OCI-LY3 (cell line): ENCODE measurements at regions not wholly inside any gene's neighbourhood (a gene's known extent, or its start where the extent isn't known, plus 50 kb on each side); places are given as distances from the start of the nearest gene placed in this dataset.

ENCODE experiments used
- H2AFZ ChIP-seq: fragments of 200-600, 300-600 bp; shearing (Covaris generic); 2 replicates; pipeline ENCODE4 v1.6.0; 2014; ENCODE audit warnings: antibody characterized with exemption, low read depth, low read length
- H3K27ac ChIP-seq: fragments of 200-600, 300-600 bp; sonication (generic); 2 replicates; pipeline ENCODE4 v1.5.1; 2014; ENCODE audit warnings: mild to moderate bottlenecking, low read length, moderate library complexity, mixed read lengths
- H3K27me3 ChIP-seq: fragments of 200-600, 300-600 bp; sonication (generic); 2 replicates; pipeline ENCODE4 v1.6.1; 2014; ENCODE audit warnings: low read depth, low read length, mixed read lengths
- H3K36me3 ChIP-seq: fragments of 200-600, 300-600 bp; sonication (generic); replicated peaks from 2 replicates; pipeline ENCODE3; 2014; ENCODE audit warnings: low read depth, low read length, mixed read lengths
- H3K4me1 ChIP-seq: fragments of 300-600, 200-600 bp; sonication (generic); 2 replicates; pipeline ENCODE4 v1.6.1; 2014; ENCODE audit warnings: low read length, mixed read lengths
- H3K4me2 ChIP-seq: fragments of 200-600, 300-600 bp; sonication (generic); 2 replicates; pipeline ENCODE4 v1.6.1; 2014; ENCODE audit warnings: low read length, mixed read lengths
- H3K4me3 ChIP-seq: fragments of 300-600, 200-600 bp; sonication (generic); 2 replicates; pipeline ENCODE4 v1.5.1; 2014; ENCODE audit warnings: antibody characterized with exemption, mild to moderate bottlenecking, low read length, moderate library complexity
- H3K79me2 ChIP-seq: fragments of 300-600, 200-600 bp; shearing (Covaris generic); 2 replicates; pipeline ENCODE4 v1.6.1; 2014; ENCODE audit warnings: mild to moderate bottlenecking, low read length, mixed read lengths
- H3K9ac ChIP-seq: fragments of 300-600, 200-600 bp; shearing (Covaris generic); 2 replicates; pipeline ENCODE4 v1.6.0; 2014; ENCODE audit warnings: mild to moderate bottlenecking, low read length, moderate library complexity
- H3K9me3 ChIP-seq: fragments of 200-600, 300-600 bp; shearing (Covaris generic); 2 replicates; pipeline ENCODE4 v1.6.1; 2014; ENCODE audit warnings: low read length, mixed read lengths; ENCODE audit not compliant: insufficient read depth
- H4K20me1 ChIP-seq: fragments of 200-600, 300-600 bp; sonication (generic); 2 replicates; pipeline ENCODE4 v1.6.1; 2016; ENCODE audit warnings: low read length, mixed read lengths; ENCODE audit not compliant: insufficient read depth
- EZH2phosphoT487 ChIP-seq: fragments of 200-600 bp; shearing (Covaris generic); IDR thresholded peaks from 2 replicates; pipeline ENCODE4 v1.6.1; 2018; ENCODE audit warnings: antibody characterized with exemption, mixed run types, low read depth
- TF ChIP-seq, protein P1 (sequence below): fragments of 200-600, 300-600 bp; sonication (generic); IDR thresholded peaks from 2 replicates; pipeline ENCODE4 v1.5.1; 2014; ENCODE audit warnings: antibody characterized with exemption, low read length, low read depth

- Histone ChIP-seq H3K27ac (no peak overlapping the region), H3K36me3 (no peaks in the 10 kb centered on the region), H4K20me1 (no peaks in the 10 kb centered on the region), H2AFZ (no peak overlapping the region), H3K4me1 (peaks cover 25% of the 10 kb centered on the region), H3K9ac (no peak overlapping the region), H3K79me2 (no peaks in the 10 kb centered on the region), H3K27me3 (no peaks in the 10 kb centered on the region), H3K4me2 (no peak overlapping the region), H3K4me3 (no peak overlapping the region), H3K9me3 (no peaks in the 10 kb centered on the region)
- TF ChIP-seq EZH2phosphoT487: no peak
- TF ChIP-seq, protein P1, sequence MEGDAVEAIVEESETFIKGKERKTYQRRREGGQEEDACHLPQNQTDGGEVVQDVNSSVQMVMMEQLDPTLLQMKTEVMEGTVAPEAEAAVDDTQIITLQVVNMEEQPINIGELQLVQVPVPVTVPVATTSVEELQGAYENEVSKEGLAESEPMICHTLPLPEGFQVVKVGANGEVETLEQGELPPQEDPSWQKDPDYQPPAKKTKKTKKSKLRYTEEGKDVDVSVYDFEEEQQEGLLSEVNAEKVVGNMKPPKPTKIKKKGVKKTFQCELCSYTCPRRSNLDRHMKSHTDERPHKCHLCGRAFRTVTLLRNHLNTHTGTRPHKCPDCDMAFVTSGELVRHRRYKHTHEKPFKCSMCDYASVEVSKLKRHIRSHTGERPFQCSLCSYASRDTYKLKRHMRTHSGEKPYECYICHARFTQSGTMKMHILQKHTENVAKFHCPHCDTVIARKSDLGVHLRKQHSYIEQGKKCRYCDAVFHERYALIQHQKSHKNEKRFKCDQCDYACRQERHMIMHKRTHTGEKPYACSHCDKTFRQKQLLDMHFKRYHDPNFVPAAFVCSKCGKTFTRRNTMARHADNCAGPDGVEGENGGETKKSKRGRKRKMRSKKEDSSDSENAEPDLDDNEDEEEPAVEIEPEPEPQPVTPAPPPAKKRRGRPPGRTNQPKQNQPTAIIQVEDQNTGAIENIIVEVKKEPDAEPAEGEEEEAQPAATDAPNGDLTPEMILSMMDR: no peak
Measured at GRCh38 chr12:131448254-131448795, 262.6 kb upstream of the SFSWAP start.

DNA sequence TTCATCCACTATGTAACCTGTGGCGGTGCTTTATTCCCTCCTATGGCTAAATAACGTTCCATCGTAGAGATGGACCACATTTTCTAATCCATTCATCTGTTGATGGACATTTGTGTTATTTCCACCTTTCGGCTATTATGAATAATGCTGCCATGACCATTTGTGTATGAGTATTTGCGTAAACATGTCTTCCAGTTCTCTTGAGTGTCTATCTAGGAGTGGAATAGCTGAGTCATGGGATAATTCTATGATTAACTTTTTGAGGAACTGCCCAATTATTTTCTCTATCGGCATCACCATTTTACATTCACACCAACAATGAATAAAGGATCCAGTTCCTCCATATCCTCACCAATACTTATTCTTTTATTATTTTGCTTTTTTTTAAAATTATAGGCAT, 261.9 kb upstream of the SFSWAP start:
- H3K27me3 ChIP-seq: no peaks in the 10 kb centered on the region
- peaks cover 24% of the 10 kb centered on the region for H3K4me1 ChIP-seq
- H3K79me2 ChIP-seq: no peaks in the 10 kb centered on the region
- H4K20me1 ChIP-seq: no peaks in the 10 kb centered on the region
- TF ChIP-seq, protein P1: no peak
- no peak for TF ChIP-seq EZH2phosphoT487
- H3K9me3 ChIP-seq: no peaks in the 10 kb centered on the region
- no peak overlapping the region for H3K4me2 ChIP-seq
- no peak overlapping the region for H3K4me3 ChIP-seq
- H3K9ac ChIP-seq: no peak overlapping the region
- H2AFZ ChIP-seq: no peak overlapping the region
- no peak overlapping the region for H3K27ac ChIP-seq
- H3K36me3 ChIP-seq: no peaks in the 10 kb centered on the region

DNA sequence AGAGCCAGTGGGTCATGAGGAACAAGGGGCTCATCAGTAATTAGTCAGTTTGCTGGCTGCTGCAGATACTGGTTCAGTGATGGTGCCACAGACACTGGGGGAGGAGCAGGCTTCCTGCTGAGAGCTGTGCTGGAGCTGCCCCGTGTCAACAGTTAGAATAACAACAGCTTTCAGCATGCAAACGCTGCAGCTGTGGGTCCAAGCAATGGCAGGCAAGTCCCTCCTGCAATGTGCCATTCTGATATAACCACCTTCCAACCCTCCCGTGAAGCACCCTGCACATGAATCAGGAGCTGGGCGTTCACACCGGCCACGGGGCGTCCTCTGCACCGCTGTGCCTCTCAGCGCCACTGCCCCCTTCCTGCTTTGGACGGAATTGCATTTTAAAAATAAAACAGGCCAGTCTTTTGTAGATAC, 258.4 kb upstream of the SFSWAP start:
- TF ChIP-seq EZH2phosphoT487: no peak
- TF ChIP-seq, protein P1: peak; percentile 57
- no peaks in the 10 kb centered on the region for H4K20me1 ChIP-seq
- peak overlapping the region; percentile 43 for H3K4me2 ChIP-seq
- H3K79me2 ChIP-seq: no peaks in the 10 kb centered on the region
- no peaks in the 10 kb centered on the region for H3K27me3 ChIP-seq
- 0 out of 2 replicates have a peak, but pooled peaks cover 5% of the 10 kb centered on the region for H3K4me1 ChIP-seq
- H3K4me3 ChIP-seq: no peak overlapping the region
- H3K9ac ChIP-seq: no peak overlapping the region
- H3K36me3 ChIP-seq: no peaks in the 10 kb centered on the region
- H3K9me3 ChIP-seq: no peaks in the 10 kb centered on the region
- no peak overlapping the region for H2AFZ ChIP-seq
- no peak overlapping the region for H3K27ac ChIP-seq

DNA sequence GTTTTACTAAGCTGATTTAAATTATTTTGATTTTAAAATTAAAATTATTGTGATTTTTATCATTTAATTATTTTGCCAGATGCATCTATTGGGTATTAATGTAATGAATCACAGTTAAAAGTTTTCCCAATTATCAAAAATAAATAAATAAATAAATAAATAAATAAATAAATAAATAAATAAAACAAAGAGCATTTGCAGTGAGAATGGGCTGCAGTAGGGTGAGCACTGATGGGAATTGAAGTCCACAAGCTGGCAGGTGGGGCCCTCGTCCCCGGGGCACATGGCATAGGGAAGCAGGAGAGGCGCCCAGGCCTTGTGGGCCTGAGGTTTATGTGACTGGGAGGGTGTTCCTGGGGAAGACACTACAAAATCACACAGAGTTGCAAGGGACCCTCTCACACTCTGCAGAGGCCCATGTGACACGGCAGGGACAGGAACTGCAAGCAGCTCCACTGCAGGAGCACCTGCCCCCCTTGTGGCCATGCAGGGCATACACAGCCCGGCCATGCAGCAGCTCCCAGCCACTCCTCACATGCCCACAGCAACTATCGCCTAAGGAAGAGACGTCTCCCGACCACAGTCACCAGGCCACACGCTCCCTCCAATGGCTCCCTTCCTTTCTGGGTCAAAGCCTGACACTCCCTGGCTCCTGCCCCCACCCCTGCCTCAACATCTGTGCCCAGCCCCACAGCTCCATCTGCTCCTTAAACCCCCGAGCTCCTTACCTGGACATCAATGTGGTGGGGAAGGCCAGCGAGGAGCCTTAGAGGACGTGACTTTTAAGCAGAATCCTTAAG, 256.3 kb upstream of the SFSWAP start:
- Histone ChIP-seq H3K27ac (no peak overlapping the region), H3K4me1 (0 out of 2 replicates have a peak, but pooled peaks cover 5% of the 10 kb centered on the region), H3K27me3 (no peaks in the 10 kb centered on the region), H2AFZ (peak overlapping the region; percentile 89), H3K4me3 (no peak overlapping the region), H3K36me3 (no peaks in the 10 kb centered on the region), H3K79me2 (no peaks in the 10 kb centered on the region), H3K4me2 (peak overlapping the region; percentile 42), H3K9me3 (no peaks in the 10 kb centered on the region), H3K9ac (no peak overlapping the region), H4K20me1 (no peaks in the 10 kb centered on the region)
- TF ChIP-seq EZH2phosphoT487: no peak
- TF ChIP-seq, protein P1: peak; percentile 62
